ENCODE measurements at regions not wholly inside any gene's neighbourhood (a gene's known extent, or its start where the extent isn't known, plus 50 kb on each side); places are given as distances from the start of the nearest gene placed in this dataset.
"Not testable (repeated sequence)": the region's sequence is repeated elsewhere in the genome, so short reads cannot be mapped to it uniquely, and the experiment has no call there.

GRCh38 chr13:70218618-70219017, 110.4 kb upstream of the KLHL1 start:
- no peak overlapping the region for H3K27ac ChIP-seq
- TF ChIP-seq EZH2 (IDR thresholded peaks at IDR 0.05; ENCODE audit: low read depth) (no peak), CTCF (conservative IDR thresholded peaks at IDR 0.05) (no peak)
- no peaks in the 10 kb centered on the region for H3F3A ChIP-seq (ENCODE audit: insufficient read depth, low read depth)
- H4K20me1 ChIP-seq (ENCODE audit: insufficient read depth), result no peaks in the 10 kb centered on the region
- intact Hi-C loops (cut with micrococcal nuclease; ENCODE audit: unreplicated experiment), result no loop called here
- no peaks in the 10 kb centered on the region for H3K4me1 ChIP-seq (replicated peaks; ENCODE audit: insufficient read depth)
- no peak overlapping the region for H3K4me3 ChIP-seq
- BruUV-seq (replicated peaks), result no TSS peak
- POLR2A ChIA-PET (ENCODE audit: unreplicated experiment), result no interaction called here
- H3K36me3 ChIP-seq (ENCODE audit: low read depth), result no peaks in the 10 kb centered on the region
- H3K4me2 ChIP-seq, result no peak overlapping the region
- CTCF ChIA-PET, result no interaction called here
- no peak for DNase-seq
- no peaks in the 10 kb centered on the region for H3K27me3 ChIP-seq (ENCODE audit: insufficient read depth, low read depth)
- H3K79me2 ChIP-seq (ENCODE audit: low read depth), result no peaks in the 10 kb centered on the region
- no peaks in the 10 kb centered on the region for H3K9me2 ChIP-seq (ENCODE audit: insufficient read depth)
- no peak overlapping the region for H2AFZ ChIP-seq
- no peaks in the 10 kb centered on the region for H3K9me3 ChIP-seq (ENCODE audit: insufficient read depth, low read depth)

GRCh38 chr13:70208968-70209367, 100.7 kb upstream of the KLHL1 start:
- CTCF ChIA-PET; BruUV-seq (replicated peaks); POLR2A ChIA-PET (ENCODE audit: unreplicated experiment): not testable (repeated sequence)

GRCh38 chr13:70206671-70207070, 98.4 kb upstream of the KLHL1 start:
- Histone ChIP-seq H2AFZ (no peak overlapping the region), H3K36me3 (ENCODE audit: low read depth) (no peaks in the 10 kb centered on the region), H3F3A (ENCODE audit: insufficient read depth, low read depth) (no peaks in the 10 kb centered on the region), H4K20me1 (ENCODE audit: insufficient read depth) (no peaks in the 10 kb centered on the region), H3K27ac (no peak overlapping the region), H3K4me1 (replicated peaks; ENCODE audit: insufficient read depth) (no peaks in the 10 kb centered on the region), H3K4me3 (no peak overlapping the region), H3K27me3 (ENCODE audit: insufficient read depth, low read depth) (no peaks in the 10 kb centered on the region), H3K9me2 (ENCODE audit: insufficient read depth) (no peaks in the 10 kb centered on the region), H3K9me3 (ENCODE audit: insufficient read depth, low read depth) (no peaks in the 10 kb centered on the region), H3K4me2 (no peak overlapping the region), H3K79me2 (ENCODE audit: low read depth) (no peaks in the 10 kb centered on the region)
- BruUV-seq (replicated peaks), result no TSS peak
- ChIA-PET CTCF (no interaction called here), POLR2A (ENCODE audit: unreplicated experiment) (no interaction called here)
- intact Hi-C loops (cut with micrococcal nuclease; ENCODE audit: unreplicated experiment), result no loop called here
- no peak for TF ChIP-seq EZH2 (IDR thresholded peaks at IDR 0.05; ENCODE audit: low read depth)
- DNase-seq, result no peak

More at GRCh38 chr13:70208968-70209367, 100.7 kb upstream of the KLHL1 start:
- H2AFZ ChIP-seq; H3F3A ChIP-seq (ENCODE audit: insufficient read depth, low read depth); intact Hi-C loops (cut with micrococcal nuclease; ENCODE audit: unreplicated experiment); H3K4me1 ChIP-seq (replicated peaks; ENCODE audit: insufficient read depth); H3K79me2 ChIP-seq (ENCODE audit: low read depth); H3K9me3 ChIP-seq (ENCODE audit: insufficient read depth, low read depth); H3K4me3 ChIP-seq; H3K27me3 ChIP-seq (ENCODE audit: insufficient read depth, low read depth); H3K27ac ChIP-seq; H4K20me1 ChIP-seq (ENCODE audit: insufficient read depth); DNase-seq; H3K4me2 ChIP-seq; H3K36me3 ChIP-seq (ENCODE audit: low read depth); H3K9me2 ChIP-seq (ENCODE audit: insufficient read depth): not testable (repeated sequence)

- Histone ChIP-seq H3K9me2 (ENCODE audit: insufficient read depth) (no peaks in the 10 kb centered on the region), H3K79me2 (ENCODE audit: low read depth) (no peaks in the 10 kb centered on the region), H3K36me3 (ENCODE audit: low read depth) (no peaks in the 10 kb centered on the region), H3K9me3 (ENCODE audit: insufficient read depth, low read depth) (no peaks in the 10 kb centered on the region), H3K27ac (0 out of 2 replicates have a peak overlapping the region, but pooled peaks have one; percentile 23), H3F3A (ENCODE audit: insufficient read depth, low read depth) (no peaks in the 10 kb centered on the region), H2AFZ (peak overlapping the region; percentile 52), H3K4me1 (replicated peaks; ENCODE audit: insufficient read depth) (no peaks in the 10 kb centered on the region), H3K4me2 (no peak overlapping the region), H4K20me1 (ENCODE audit: insufficient read depth) (no peaks in the 10 kb centered on the region), H3K4me3 (no peak overlapping the region), H3K27me3 (ENCODE audit: insufficient read depth, low read depth) (no peaks in the 10 kb centered on the region)
- ChIA-PET CTCF (no interaction called here), POLR2A (ENCODE audit: unreplicated experiment) (interaction anchor here (0.6 kb wide), 1 partner anchor 220 kb away, joined by 5 read pairs; no protein-coding TSS in a partner anchor)
- intact Hi-C loops (cut with micrococcal nuclease; ENCODE audit: unreplicated experiment), result no loop called here
- TF ChIP-seq EZH2 (IDR thresholded peaks at IDR 0.05; ENCODE audit: low read depth) (no peak), CTCF (conservative IDR thresholded peaks at IDR 0.05) (no peak)
- DNase-seq, result peak in 1 of 2 experiments; percentile 10
- no TSS peak for BruUV-seq (replicated peaks)
These were observed 95.5 kb upstream of the KLHL1 start for GRCh38 chr13:70203661-70204229.

Measured in PC-9 (cell line).